Omental fat pad (tissue), 3 donors: ENCODE measurements at regions not wholly inside any gene's neighbourhood (a gene's known extent, or its start where the extent isn't known, plus 50 kb on each side); places are given as distances from the start of the nearest gene placed in this dataset.

ENCODE experiments used
- ATAC-seq: fragments of 150-250 bp; one replicate; pipeline ENCODE4 v1.9.1; 2016; ENCODE audit warnings: mild to moderate bottlenecking, moderate library complexity; ENCODE audit not compliant: low FRiP score
- DNase-seq: peaks from one replicate; pipeline ENCODE4 v3.0.0-alpha.2; 2019; ENCODE audit warnings: low spot score
- CTCF ChIP-seq, 3 donors: fragments of 450-650 bp; IDR thresholded peaks; one replicate each; pipeline ENCODE4 v1.5.1; 2016 to 2017; ENCODE audit warnings: antibody characterized with exemption in 3 of 3, mild to moderate bottlenecking in 3 of 3, moderate library complexity in 2 of 3

- DNase-seq (no peak), ATAC-seq (no peak)
- no peak for TF ChIP-seq CTCF (IDR thresholded peaks at IDR 0.05)
Observed at GRCh38 chr20:22511943-22512910, 72.1 kb downstream of the FOXA2 start.

- DNase-seq: no peak
- ATAC-seq: no peak
- TF ChIP-seq CTCF (IDR thresholded peaks at IDR 0.05): no peak
Observed at GRCh38 chr20:22509843-22510147, 74.6 kb downstream of the FOXA2 start.

- DNase-seq (no peak), ATAC-seq (no peak)
- TF ChIP-seq CTCF (IDR thresholded peaks at IDR 0.05): no peak
Observed at GRCh38 chr20:22509090-22509842, 75.1 kb downstream of the FOXA2 start.

- ATAC-seq (no peak), DNase-seq (no peak)
- no peak for TF ChIP-seq CTCF (IDR thresholded peaks at IDR 0.05)
Observed at GRCh38 chr20:22508426-22508825, 75.9 kb downstream of the FOXA2 start.

GRCh38 chr20:22507240-22507961 lies 77.0 kb downstream of the FOXA2 start:
- DNase-seq: no peak
- ATAC-seq: no peak
- no peak for TF ChIP-seq CTCF (IDR thresholded peaks at IDR 0.05)

GRCh38 chr20:22506827-22507226 lies 77.5 kb downstream of the FOXA2 start:
- ATAC-seq (no peak), DNase-seq (no peak)
- TF ChIP-seq CTCF (IDR thresholded peaks at IDR 0.05): no peak
